GM20000 (cell line): ENCODE measurements at regions not wholly inside any gene's neighbourhood (a gene's known extent, or its start where the extent isn't known, plus 50 kb on each side); places are given as distances from the start of the nearest gene placed in this dataset.

Experiments
- DNase-seq: peaks from one replicate; pipeline ENCODE4 v3.0.0; 2012; ENCODE audit warnings: low spot score
- TF ChIP-seq, protein P1 (sequence below): IDR thresholded peaks from 2 replicates; pipeline ENCODE4 v1.5.1; 2012; ENCODE audit warnings: mild to moderate bottlenecking, control low read depth; ENCODE audit errors: extremely low read depth, missing control alignments

DNA sequence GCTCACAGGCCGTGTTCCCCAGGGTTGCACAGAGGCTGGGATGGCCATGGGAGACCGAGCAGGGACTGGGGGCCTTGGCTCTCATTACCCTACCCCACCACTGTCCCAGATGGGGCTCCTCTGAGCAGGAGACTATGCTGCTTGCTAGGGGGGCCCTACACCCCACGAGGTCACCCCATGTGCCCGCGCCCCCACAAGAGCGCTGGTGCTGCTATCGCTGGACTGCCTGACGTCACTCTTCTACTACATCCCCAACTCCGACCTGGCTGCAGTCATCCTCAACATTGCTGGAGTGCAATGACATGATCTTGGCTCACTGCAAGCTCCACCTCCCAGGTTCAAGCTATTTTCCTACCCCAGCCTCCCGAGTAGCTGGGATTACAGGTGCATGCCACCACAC lies 307.7 kb downstream of the ARRDC4 start:
- TF ChIP-seq, protein P1, sequence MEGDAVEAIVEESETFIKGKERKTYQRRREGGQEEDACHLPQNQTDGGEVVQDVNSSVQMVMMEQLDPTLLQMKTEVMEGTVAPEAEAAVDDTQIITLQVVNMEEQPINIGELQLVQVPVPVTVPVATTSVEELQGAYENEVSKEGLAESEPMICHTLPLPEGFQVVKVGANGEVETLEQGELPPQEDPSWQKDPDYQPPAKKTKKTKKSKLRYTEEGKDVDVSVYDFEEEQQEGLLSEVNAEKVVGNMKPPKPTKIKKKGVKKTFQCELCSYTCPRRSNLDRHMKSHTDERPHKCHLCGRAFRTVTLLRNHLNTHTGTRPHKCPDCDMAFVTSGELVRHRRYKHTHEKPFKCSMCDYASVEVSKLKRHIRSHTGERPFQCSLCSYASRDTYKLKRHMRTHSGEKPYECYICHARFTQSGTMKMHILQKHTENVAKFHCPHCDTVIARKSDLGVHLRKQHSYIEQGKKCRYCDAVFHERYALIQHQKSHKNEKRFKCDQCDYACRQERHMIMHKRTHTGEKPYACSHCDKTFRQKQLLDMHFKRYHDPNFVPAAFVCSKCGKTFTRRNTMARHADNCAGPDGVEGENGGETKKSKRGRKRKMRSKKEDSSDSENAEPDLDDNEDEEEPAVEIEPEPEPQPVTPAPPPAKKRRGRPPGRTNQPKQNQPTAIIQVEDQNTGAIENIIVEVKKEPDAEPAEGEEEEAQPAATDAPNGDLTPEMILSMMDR = no peak
- DNase-seq = no peak

- no peak for DNase-seq
Observed at GRCh38 chr15:98272625-98273024, 312.1 kb downstream of the ARRDC4 start.

DNA sequence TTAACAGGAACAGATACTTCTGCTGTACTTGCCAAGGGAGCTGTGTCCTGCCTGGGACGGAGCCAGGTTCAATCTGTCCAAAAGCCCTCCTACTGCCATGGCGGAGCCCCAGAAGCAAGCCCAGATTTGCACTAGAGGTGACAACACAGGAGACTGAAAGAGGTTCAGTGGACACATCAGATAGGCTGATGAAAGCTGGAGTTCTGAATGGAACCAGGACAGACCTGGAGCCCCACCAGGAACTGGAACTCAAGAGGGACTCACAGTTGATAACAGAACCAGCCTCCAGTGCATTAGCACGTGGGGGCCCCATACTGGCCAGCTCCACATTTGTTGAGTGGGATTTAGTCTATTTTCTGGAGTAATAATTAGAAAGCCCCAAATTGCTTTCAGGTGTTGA lies 315.5 kb downstream of the ARRDC4 start:
- TF ChIP-seq, protein P1 = no peak
- no peak for DNase-seq

More at GRCh38 chr15:98272625-98273024, 312.1 kb downstream of the ARRDC4 start:
- TF ChIP-seq, protein P1 = no peak

GRCh38 chr15:98277602-98278001 lies 317.1 kb downstream of the ARRDC4 start:
- TF ChIP-seq, protein P1 = no peak

DNA sequence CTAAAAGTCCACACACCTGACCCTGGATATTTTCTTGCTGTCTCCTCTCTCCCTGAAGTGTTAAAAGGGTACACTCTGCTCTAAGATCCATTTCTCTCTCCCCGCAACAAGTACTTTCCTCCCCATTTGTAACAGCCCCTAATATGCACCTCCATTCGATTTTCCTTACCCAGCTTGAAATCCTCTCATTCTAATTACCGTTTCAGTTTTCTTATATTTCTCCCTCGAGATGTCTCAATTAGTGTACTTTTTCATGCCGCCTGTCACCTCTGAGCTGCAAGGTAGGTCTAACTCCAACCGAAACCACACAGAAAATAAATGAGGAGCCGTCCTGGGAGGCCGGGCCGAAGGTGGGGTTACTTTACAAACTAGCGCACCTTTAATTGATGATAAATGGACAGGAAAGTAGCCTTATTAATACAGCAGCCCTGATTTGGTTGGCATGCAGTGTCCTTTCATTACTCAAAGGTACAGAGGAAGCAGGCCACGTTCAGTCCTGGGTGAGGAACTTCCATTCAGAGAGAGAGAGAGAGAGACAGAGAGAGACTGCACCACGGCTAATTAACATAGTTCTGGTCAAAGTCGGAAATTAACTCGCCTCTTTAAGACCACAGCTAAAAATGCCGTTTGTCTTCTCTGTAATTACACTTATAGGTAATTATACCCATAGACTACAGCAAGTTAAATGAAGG lies 319.9 kb downstream of the ARRDC4 start:
- TF ChIP-seq, protein P1 = no peak
- DNase-seq = no peak

More at GRCh38 chr15:98277602-98278001, 317.1 kb downstream of the ARRDC4 start:
- no peak for DNase-seq

DNA sequence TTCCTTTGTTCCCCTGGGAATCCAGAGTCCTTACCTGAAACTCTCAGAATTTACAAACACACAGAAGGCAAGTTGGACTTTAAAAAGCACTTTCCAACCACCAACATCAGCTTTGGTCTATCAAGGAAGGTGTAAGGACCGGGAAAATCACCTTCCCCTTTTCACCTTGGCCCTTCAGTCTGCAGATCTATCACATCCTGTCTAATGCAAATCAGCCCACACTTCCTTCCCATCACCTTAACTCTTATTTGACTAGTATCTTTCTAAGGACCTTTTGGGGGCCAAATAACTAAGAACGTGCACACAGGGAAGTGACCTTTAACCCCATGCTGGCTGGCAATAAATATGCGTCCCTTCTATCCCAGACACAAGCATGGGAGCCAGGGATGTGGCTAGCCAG lies 320.6 kb downstream of the ARRDC4 start:
- no peak for DNase-seq
- TF ChIP-seq, protein P1 = no peak

- no peak for DNase-seq
- TF ChIP-seq, protein P1 = no peak
Observed at GRCh38 chr15:98282656-98283332, 322.3 kb downstream of the ARRDC4 start.
